Left kidney (tissue), 1 donor: ENCODE measurements at regions not wholly inside any gene's neighbourhood (a gene's known extent, or its start where the extent isn't known, plus 50 kb on each side); places are given as distances from the start of the nearest gene placed in this dataset.
"Not testable (repeated sequence)": the region's sequence is repeated elsewhere in the genome, so short reads cannot be mapped to it uniquely, and the experiment has no call there.

Experiments
- DNase-seq: peaks from one replicate; pipeline ENCODE4 v3.0.0-alpha.2; 2013

DNA sequence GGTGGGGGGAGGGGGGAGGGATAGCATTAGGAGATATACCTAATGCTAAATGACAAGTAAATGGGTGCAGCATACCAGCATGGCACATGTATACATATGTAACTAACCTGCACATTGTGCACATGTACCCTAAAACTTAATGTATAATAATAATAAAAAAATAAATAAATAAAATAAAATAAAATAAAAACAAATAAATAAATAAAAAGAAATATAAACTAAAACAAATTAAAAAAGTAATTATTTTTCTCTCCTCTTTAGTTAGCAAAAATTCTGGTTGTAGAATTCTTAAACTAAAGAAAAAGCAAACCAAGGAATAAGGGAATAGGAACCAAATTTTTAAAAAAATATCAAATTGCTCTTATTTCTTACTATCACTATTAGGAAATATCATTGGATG is 267.3 kb downstream of the CCER1 start:
- DNase-seq = not testable (repeated sequence)

DNA sequence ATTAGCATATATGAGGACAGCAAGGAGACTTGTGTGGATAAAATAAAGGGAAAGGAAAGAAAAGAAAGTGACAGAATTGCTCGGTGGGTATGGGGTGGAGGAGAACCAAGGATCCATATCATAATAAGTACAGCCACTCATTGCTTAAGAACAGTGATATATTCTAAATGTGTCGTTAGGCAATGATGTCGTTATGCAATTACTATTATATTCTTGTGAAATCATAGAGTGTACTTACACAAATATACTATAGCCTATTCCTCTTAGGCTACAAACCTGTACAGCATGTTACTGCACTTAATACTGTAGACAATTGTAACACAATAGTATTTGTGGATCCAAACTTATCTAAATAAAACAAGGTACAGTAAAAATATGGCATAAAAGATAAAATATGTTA is 271.1 kb downstream of the CCER1 start:
- DNase-seq = no peak

DNA sequence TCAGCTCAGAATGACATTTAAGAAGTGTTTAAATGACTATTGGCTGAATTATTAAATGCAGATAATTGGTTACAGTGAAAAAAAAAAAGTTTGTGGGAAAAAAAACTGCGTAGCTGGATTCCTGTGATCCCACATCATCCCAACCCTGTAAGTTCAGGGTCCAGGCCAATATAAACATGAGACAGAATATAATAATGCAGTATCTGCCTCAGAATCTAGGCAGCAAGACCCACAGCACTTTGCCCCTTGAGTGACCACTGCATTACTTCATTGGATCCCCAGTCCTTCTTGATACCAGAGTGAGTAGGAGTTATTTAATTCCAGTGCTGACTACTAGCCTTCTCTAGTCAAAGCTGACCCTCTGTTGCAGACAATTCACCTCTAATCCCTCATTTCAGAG is 272.6 kb downstream of the CCER1 start:
- DNase-seq = no peak

DNA sequence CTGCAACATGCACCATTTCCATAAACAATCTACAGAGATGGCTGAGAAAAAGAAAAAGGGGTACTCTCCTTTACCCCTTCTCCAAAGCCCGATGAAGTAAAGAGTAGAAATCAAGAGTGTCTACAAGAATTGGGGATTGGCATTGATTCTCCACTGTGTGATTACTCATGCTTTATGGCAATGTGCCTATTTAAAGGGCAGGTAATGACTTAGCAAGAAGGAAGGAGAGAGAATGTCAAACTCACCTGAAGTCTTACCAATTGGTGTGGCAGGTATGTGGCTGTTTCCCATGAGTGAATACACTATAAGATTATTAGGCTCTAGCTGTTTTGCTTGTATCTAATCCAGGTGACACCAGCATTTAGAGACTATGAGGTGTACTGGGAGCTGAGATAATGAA is 275.3 kb downstream of the CCER1 start:
- no peak for DNase-seq

DNA sequence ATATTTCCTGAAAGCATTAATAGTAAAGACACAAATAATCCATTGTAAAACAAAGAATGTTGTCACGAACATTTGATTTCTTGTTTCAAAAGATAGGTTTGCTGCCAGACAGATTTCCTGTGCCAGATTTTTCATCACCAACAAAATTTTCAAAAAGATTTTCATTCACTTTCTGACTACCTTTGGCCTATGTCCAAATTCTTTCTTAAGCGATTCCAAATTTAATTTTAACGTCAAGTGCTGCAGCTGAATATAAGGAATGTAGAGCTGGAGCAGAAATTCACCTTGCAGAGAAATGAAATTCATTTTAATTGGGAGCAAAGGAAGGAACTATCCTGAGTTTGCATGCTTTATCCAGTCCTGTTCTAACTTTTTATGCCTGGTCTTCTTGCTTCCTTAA is 277.4 kb downstream of the CCER1 start:
- no peak for DNase-seq

DNA sequence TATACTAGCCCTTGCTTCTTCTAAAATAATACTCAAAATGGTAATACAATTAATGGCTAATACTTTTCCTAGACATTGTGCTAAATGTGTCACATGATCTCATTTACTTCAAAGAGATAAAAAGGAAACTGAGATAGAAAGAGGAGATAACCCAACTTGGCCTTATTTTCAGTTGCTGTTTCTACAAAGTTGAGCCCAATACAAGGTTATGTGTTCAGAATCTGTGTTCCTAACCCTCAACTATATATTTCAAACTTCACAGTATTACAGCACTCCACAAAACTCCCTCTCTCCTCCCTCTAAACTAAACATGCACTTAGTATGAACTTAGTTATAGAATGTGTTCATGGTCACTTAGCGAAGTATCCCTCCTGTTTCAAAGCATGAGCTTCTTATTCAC is 277.9 kb downstream of the CCER1 start:
- no peak for DNase-seq

DNA sequence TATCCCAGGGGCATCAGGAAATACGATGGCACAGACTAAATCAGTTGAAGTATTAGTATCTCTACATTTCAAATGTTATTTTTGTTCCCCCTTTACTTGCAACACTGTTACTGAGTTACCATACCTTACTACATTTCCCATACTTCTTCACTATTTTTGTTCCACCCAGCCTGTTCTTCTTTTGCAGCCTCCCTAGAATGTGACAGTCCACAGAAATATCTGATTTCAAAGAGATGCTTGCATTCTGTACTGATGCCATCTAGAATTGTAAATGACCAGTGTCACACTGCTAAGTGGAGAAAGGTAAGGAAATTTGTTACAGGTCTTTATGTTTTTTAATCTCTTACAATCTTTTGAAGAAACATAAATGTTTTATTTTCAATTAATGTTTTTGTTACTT is 279.9 kb downstream of the CCER1 start:
- no peak for DNase-seq

DNA sequence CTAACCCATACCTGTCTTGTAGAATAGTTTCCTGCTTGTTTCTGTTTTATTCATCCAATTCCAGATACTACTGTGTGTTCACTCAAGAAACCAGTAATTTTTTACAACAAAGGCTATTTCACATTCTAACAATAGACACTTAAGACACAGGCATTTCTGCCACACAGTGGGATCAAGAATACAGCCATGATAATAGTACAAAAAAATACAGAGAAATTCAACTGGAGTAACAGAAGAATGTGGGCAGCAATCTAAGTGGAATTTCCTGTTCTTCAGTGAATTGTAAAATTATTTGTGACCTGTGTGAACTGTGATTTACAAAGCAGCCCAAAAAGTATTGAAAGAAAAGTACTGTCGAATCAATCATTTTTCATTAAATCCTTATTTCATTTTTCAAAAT is 282.9 kb downstream of the CCER1 start:
- DNase-seq = no peak

DNA sequence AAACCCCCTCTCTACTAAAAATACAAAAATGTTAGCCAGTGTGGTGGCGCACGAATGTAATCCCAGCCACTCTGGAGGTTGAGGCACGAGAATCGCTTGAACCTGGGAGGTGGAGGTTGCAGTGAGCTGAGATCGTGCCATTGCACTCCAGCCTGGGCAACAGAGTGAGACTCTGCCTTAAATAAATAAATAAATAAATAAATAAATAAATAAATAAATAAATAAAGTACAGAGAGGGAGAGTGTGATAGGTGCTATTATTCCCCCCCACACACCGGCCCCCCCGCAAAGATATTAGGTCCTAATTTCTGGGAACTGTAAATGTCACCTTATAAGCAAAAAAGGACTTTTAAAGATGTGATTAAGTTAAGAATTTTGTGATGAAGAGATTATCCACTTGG is 291.0 kb downstream of the CCER1 start:
- DNase-seq = not testable (repeated sequence)

DNA sequence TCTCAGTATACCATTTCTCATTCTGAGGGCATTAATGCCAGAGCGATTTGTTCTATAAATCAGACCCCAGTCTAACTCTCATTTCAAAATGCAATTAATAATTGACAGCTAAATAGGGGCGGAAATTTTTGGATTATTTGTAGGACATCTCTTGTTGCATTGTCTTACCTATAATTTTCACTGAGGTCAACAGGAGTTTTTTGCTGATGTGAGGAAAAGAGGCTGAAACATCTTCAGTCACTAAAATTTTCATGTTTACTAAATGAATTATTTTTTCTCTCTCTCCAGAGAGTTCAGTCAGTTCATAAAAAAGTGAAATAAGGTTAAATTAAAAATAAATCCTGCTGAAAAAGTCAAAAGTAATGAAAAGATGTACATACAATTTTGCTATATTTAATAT is 295.9 kb downstream of the CCER1 start:
- DNase-seq = no peak

DNA sequence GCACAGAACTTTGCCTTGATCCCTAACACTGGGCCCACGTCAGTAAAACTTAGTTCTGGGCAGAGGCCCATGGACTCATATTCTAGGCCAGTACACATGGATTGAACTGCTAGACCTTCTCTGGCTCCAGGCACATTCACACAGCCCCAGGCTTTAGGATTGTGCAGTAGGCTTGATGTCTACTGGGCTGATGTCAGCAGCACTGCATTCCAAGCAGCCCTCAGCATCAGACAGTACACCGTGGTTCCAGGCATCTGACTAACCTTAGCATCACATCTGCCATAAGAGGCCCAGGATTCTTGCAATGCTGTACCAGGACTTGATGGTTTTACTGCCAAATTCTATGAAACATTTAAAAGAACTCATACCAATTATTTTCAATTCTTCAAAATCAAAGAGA is 301.9 kb downstream of the CCER1 start:
- no peak for DNase-seq

DNA sequence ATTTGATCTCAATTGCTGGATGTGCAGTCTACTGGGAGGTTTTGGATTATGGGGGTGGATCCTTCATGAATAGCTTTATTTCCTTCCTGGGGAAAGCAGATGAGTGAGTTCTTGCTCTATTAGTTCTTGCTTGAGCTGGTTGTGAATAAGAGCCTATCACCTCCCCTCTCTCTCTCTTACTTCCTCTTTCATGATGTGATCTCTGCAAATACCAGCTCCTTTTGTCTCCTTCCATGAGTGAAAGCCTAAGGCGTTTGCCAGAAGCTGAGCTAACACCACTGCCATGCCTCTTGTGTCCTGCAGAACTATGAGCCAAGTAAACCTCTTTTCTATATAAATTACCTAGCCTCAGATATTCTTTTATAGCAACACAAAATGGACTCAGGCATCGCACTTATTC is 302.7 kb downstream of the CCER1 start:
- no peak for DNase-seq

DNA sequence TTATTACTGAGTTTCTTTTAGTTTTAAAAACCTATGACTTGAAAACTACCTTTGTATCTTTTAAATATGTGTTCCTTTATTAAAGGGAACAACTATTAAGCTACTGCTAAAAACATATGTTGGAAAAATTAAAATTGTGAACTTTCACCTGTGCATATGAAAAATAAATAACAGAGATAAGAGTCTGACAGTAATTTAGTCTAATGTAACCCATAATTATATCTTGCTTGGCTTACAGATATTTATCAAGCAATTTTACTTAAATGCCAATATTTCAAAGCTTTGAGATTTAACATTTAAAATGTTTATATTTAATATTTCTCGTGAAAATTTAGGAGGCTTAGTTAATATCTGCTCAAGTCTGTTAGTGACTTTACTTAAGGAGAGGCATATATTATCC is 309.8 kb downstream of the CCER1 start:
- DNase-seq = no peak

DNA sequence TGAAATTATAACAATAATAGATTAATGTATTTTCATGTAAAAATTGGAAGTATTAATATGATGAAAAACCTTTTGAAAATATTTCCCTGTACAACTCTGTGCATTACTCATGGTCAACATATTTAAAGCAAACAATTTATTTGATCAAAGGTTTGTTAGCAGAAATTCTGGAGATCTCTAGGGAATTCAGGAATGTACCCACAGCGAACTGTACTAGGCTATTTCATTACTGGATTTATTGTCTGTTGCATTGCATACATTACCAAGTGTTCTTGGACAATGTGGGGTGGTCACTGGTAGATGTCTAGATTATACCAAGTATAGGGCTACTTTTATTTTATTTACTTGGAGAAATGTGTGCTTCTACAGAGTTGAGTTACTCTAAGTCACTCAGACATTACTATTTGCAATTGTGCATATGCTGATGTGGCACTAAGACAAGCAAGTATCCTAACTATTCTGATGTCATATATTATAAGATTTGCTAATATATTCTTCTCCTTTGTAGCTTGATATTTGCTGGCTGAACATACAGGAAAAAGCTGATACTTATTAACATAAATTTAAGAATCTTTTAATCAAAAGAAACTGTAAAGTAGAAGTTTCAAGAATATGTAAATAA is 323.3 kb downstream of the CCER1 start:
- no peak for DNase-seq

DNA sequence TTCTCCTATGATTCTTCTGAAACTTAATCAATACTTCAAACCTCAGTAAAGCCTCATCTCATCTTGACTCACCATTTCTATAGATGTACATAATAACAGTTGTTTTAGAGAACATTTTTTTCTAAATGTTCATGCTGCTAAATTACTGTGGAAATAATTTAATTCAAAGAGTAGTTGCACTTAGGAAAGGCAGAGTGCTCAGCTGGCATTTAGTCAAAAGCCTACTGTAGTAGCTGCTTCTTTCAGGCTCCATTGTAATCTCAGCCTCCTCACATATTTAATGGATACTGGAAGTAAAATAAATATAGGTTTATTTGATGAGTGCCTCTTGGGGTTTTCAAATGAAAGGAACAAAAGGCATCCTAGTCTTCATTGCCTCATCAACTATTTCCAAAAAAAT is 325.0 kb downstream of the CCER1 start:
- no peak for DNase-seq

DNA sequence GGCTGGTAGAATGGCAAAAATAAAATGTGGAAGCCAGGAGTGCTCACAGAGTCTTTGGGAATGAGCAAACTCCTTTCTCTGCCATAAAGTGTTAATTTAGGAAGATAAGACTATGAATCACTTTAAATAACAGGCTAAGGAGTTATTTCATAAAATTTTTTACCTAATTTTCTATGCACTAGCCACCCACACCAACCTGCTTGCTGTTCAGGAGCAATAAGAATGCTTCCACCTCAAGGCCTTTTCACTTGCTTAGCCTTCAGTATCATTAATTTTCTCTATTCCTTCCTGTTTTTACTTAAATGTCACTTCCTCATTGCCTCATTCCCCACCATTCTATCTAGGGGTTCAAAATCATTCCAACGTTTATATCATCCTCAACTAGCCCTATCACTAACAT is 326.8 kb downstream of the CCER1 start:
- no peak for DNase-seq

DNA sequence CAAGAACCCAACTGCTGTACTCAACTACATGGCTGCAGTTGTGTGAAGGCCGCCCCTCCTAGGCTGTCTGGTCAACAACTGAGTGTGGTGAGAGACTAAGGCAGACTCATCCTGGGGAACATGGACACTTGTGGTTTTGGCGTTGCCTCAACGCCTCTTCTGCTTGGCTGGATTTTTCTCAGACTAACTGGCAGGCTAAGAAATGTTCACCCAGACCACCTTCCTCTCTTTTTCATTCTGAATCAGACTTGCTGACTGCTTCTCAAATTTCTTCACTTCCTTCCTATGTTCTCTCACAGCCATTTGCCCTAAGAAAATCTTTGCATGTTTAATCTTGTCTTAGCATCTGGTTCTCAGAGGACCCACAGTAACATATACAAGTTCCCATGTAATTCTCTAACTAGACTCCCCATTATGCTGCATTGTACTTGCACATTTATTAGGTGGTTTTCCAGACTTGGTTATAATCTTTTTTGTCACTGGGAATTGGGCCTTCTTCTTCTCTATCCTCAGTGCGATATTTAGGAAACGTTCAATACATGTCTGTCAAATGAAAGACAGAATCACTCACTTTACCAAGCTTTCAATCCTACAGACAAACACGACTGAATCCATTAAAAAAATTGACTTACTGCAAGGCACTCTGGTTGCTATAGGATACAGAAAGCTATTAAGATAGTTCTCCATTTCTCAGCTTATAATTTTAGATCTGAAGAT is 327.6 kb downstream of the CCER1 start:
- DNase-seq = no peak

DNA sequence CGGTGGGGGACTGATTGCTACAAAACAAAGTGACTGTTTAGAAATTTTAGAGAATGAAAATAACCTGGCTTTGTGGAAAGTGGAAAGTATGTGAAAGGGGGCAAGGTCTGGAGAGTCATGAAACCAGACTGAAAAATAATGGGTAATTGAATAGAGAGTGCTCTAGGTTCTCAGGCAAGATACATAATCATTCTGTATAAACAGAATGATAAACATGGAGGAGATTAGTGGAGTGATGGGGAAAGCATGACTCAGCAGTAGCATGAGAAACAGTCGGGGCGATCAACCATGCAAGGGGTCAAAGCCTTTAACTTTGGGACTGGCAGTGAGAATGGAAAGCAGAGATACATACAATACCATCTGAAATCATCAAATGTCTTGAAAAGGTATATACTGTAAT is 332.5 kb downstream of the CCER1 start:
- DNase-seq = no peak

DNA sequence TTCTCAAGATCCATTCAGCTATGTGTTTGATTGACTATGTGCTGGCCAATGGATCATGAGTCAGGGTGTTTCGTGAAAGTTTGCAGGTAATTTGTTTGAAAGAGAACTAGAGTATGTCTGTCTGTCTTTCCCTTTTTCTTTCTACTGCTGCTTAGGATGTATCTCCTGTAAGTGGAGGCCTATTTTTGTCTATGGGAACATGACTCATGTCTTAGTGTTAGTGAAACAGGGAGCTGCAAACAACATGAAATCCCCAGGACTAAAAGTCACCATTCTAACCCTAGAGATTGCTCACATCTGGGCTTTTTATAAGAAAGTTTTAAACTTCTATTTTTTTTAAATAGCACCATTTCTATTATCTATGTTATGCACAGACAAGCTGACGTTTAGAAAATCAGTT is 333.0 kb downstream of the CCER1 start:
- no peak for DNase-seq

DNA sequence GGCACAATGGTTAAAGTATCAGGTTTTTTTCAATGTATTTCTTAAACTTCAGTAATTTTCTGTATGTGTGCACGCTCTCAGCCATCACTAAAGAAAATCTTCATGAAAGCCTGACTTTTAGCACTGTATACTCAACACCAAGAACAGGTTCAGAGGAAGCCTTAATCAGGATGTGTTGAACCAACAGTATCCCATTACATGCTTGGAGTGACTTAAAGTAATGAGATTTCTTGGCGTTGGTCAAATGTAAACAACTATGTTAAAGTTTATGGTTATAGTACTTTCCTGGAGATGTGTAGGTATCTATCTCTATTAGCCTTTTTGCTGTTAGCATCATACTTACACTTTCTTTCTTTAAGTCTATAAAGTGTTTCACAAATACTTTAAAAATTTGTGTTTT is 335.0 kb downstream of the CCER1 start:
- no peak for DNase-seq

DNA sequence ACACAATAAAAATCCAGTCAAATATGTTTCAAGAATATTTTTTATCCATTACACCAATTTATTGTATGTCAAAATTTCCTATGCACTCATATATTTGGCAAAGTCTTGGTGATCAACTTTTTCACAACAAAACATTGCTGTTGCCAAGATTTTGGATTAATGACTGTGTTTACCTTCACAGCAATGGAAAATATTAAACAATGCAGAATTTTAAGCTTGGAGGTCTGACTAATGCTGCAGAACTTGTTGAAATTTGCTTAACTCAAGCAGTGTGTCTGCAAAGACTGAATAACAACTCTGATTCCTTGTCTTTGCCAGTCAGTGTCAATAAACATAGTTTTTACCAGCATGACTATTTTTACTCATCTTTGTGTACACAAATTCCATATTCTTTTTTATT is 336.4 kb downstream of the CCER1 start:
- no peak for DNase-seq

DNA sequence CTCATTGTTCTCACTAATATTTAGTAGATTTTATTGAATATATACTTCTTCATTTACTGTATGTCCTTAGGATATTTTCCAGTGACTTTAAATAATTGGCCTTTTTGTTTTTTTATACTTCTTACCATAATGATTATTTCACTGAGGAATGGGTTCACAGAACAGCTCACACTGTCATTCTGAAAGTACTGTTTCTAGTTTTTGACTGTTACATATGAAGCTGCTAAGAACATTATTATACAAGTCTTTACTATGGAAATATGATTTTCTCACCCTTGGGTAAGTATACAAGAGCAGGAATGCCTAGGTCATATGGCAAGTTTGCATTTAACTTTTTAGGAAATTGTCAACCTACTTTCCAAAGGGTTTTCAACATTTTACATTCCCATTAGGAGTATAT is 343.1 kb downstream of the CCER1 start:
- no peak for DNase-seq

DNA sequence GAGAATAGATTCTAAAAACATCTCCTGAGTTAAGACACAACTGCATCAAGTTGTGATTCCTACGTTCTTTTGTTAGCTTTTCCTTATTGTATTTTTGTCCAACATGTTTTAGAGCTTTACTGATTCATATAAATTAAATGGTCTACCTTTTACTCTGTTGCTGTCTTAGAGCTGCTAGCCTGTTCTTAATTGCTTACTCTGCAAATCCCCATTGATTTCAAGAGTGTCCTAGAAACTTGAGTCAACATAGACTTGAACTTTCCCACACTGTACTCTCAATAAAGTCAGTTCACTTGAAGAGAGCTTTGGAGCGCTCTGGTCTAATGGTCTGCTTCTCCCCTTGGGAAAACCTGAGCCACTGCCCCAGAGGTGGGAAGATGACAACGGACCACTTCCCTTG is 343.9 kb downstream of the CCER1 start:
- no peak for DNase-seq

DNA sequence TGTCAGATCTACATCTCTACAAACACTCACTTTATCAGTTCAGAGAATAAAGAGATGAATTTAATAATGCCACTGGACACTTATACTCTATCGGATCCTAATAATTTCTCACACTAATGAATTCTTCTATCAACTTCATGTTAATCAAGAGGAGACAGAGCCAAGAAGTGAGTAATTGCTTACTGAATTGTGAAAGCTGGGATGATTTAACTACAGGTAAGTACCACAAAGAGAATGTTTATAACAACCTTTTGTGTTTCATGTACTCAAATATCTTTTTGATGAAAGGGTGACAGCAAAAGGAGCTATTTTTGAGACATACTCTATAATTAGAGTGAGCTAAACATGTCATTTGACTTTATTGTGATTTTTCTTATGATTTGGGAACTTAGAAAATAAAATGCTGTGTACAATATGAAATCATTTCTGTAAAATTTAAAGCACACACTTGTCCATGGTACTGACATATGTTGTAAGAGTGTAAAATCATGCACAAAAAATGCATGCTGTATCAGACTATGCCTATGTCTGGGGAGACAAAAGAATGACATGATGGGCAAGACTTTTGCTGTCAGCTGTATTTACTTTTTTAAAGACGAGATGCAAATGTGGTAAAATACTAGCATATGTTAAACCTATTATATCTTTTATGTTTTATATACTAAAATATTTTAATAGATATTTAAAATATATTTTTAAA is 361.2 kb downstream of the CCER1 start:
- no peak for DNase-seq
